Endothelial cell of umbilical vein (primary cell): ENCODE measurements at regions not wholly inside any gene's neighbourhood (a gene's known extent, or its start where the extent isn't known, plus 50 kb on each side); places are given as distances from the start of the nearest gene placed in this dataset.

Experiments
- EZH2 ChIP-seq: IDR thresholded peaks from 2 replicates; pipeline ENCODE4 v1.6.1; 2012; ENCODE audit warnings: borderline replicate concordance, low read depth, mild to moderate bottlenecking, moderate library complexity, low read length, inconsistent platforms; ENCODE audit not compliant: severe bottlenecking
- GATA2 ChIP-seq: IDR thresholded peaks from 2 replicates; pipeline ENCODE4 v1.7.0; 2011; ENCODE audit warnings: low read depth, mild to moderate bottlenecking, moderate library complexity, mixed read lengths, low read length; ENCODE audit not compliant: insufficient read length, insufficient read depth
- JUN ChIP-seq: IDR thresholded peaks from 2 replicates; pipeline ENCODE4 v1.6.1; 2011; ENCODE audit warnings: borderline replicate concordance, low read depth; ENCODE audit not compliant: insufficient read length, insufficient read depth
- MYC ChIP-seq: IDR thresholded peaks from one replicate; pipeline ENCODE4 v1.6.1; 2011; ENCODE audit warnings: mild to moderate bottlenecking, low read depth, low read length
- POLR2A ChIP-seq: IDR thresholded peaks from 2 replicates; pipeline ENCODE4 v1.6.1; 2012; ENCODE audit warnings: low read depth, mild to moderate bottlenecking, control low read depth, low read length
- POLR2AphosphoS5 ChIP-seq: IDR thresholded peaks from 2 replicates; pipeline ENCODE4 v1.6.1; 2012; ENCODE audit warnings: low read depth, mild to moderate bottlenecking, control low read depth, low read length, moderate library complexity; ENCODE audit not compliant: insufficient read depth
- TF ChIP-seq, protein P1 (sequence below), 2 donors: IDR thresholded peaks; 1 replicate in 1 of 2; 2 replicates in 1 of 2; pipeline ENCODE4 v1.5.1; 2011; ENCODE audit warnings: low read length in 2 of 2, mild to moderate bottlenecking in 2 of 2, moderate library complexity in 2 of 2, control low read depth in 1 of 2, inconsistent platforms in 1 of 2, low read depth in 1 of 2; ENCODE audit not compliant: insufficient read depth in 1 of 2; ENCODE audit errors: extremely low read depth in 1 of 2

DNA sequence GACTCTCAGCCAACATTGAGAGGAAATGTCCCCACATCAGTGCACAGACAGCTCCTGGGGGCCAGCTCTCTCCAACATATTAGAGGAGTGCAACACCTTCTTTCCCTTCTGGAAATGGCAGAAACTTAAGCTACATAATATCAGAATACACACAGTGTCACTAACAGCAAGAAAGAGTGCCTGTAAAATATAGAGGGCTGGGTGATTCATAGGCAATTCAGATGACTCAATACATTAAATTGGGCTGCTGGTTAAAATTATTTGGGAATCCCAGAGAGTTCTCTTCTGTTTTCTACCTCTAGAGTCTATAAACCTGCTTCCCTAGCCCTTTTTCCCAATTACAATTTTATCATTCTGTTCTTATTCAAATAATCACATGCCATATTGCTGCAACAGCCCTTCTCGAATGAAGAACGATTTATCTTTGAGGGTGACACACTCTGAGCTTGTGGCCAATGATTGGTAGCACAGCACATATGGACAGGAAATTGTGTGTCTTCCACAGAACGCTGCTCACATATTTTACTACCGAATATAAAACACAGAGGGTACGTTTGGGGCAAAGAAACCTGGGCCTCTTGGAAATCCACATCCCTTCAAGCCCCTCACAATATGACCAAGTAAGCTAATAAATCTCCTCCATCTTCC, 381.2 kb downstream of the MBD2 start:
- no peak for TF ChIP-seq POLR2AphosphoS5
- TF ChIP-seq POLR2A, result no peak
- TF ChIP-seq, protein P1, sequence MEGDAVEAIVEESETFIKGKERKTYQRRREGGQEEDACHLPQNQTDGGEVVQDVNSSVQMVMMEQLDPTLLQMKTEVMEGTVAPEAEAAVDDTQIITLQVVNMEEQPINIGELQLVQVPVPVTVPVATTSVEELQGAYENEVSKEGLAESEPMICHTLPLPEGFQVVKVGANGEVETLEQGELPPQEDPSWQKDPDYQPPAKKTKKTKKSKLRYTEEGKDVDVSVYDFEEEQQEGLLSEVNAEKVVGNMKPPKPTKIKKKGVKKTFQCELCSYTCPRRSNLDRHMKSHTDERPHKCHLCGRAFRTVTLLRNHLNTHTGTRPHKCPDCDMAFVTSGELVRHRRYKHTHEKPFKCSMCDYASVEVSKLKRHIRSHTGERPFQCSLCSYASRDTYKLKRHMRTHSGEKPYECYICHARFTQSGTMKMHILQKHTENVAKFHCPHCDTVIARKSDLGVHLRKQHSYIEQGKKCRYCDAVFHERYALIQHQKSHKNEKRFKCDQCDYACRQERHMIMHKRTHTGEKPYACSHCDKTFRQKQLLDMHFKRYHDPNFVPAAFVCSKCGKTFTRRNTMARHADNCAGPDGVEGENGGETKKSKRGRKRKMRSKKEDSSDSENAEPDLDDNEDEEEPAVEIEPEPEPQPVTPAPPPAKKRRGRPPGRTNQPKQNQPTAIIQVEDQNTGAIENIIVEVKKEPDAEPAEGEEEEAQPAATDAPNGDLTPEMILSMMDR (IDR thresholded peaks at IDR 0.05; ENCODE audit: extremely low read depth in 1 of 2, insufficient read depth in 1 of 2, low read depth in 1 of 2, low read length in 2 of 2), result no peak
- no peak for TF ChIP-seq EZH2
- no peak for TF ChIP-seq JUN
- no peak for TF ChIP-seq GATA2
- TF ChIP-seq MYC, result no peak
